Activated T-cell treated with anti-CD3 and anti-CD28 coated beads, Interleukin-2, amount 50 U/mL, for 24 hours (primary cell): ENCODE measurements at regions not wholly inside any gene's neighbourhood (a gene's known extent, or its start where the extent isn't known, plus 50 kb on each side); places are given as distances from the start of the nearest gene placed in this dataset.

Experiments used
- DNase-seq: peaks from one replicate; pipeline ENCODE4 v3.0.0-alpha.2; 2020
- H3K27ac Mint-ChIP-seq: 2 replicates; pipeline ENCODE4 v1.8.0; 2020; ENCODE audit warnings: mild to moderate bottlenecking, mixed read lengths
- H3K27me3 Mint-ChIP-seq: 2 replicates; pipeline ENCODE4 v1.8.0; 2020; ENCODE audit warnings: mixed read lengths
- H3K36me3 Mint-ChIP-seq: 2 replicates; pipeline ENCODE4 v1.8.0; 2020; ENCODE audit warnings: low read depth, mixed read lengths
- H3K4me1 Mint-ChIP-seq: 2 replicates; pipeline ENCODE4 v1.8.0; 2020; ENCODE audit warnings: low read depth, mixed read lengths
- H3K4me3 Mint-ChIP-seq: 2 replicates; pipeline ENCODE4 v1.8.0; 2020; ENCODE audit warnings: mild to moderate bottlenecking, moderate library complexity, mixed read lengths
- H3K9me3 Mint-ChIP-seq: 2 replicates; pipeline ENCODE4 v1.8.0; 2020; ENCODE audit warnings: mixed read lengths

GRCh38 chr1:147811273-147811672 is 50.9 kb upstream of the GJA5 start:
- H3K27ac Mint-ChIP-seq, result no peak overlapping the region
- peaks cover 3% of the 10 kb centered on the region for H3K4me1 Mint-ChIP-seq
- no peaks in the 10 kb centered on the region for H3K27me3 Mint-ChIP-seq
- no peaks in the 10 kb centered on the region for H3K9me3 Mint-ChIP-seq
- H3K4me3 Mint-ChIP-seq, result no peak overlapping the region
- no peak for DNase-seq
- H3K36me3 Mint-ChIP-seq, result no peaks in the 10 kb centered on the region

GRCh38 chr1:147811751-147812150 is 51.3 kb upstream of the GJA5 start:
- no peak overlapping the region for H3K27ac Mint-ChIP-seq
- H3K4me1 Mint-ChIP-seq, result peaks cover 3% of the 10 kb centered on the region
- DNase-seq, result no peak
- no peak overlapping the region for H3K4me3 Mint-ChIP-seq
- H3K36me3 Mint-ChIP-seq, result no peaks in the 10 kb centered on the region
- no peaks in the 10 kb centered on the region for H3K27me3 Mint-ChIP-seq
- H3K9me3 Mint-ChIP-seq, result no peaks in the 10 kb centered on the region

GRCh38 chr1:147812799-147813198 is 52.4 kb upstream of the GJA5 start:
- no peaks in the 10 kb centered on the region for H3K9me3 Mint-ChIP-seq
- no peak for DNase-seq
- peaks cover 3% of the 10 kb centered on the region for H3K4me1 Mint-ChIP-seq
- no peaks in the 10 kb centered on the region for H3K27me3 Mint-ChIP-seq
- no peaks in the 10 kb centered on the region for H3K36me3 Mint-ChIP-seq
- H3K27ac Mint-ChIP-seq, result no peak overlapping the region
- H3K4me3 Mint-ChIP-seq, result no peak overlapping the region

- Mint-ChIP-seq H3K4me3 (no peak overlapping the region), H3K4me1 (peaks cover 3% of the 10 kb centered on the region), H3K27ac (no peak overlapping the region), H3K36me3 (no peaks in the 10 kb centered on the region), H3K27me3 (no peaks in the 10 kb centered on the region), H3K9me3 (no peaks in the 10 kb centered on the region)
- no peak for DNase-seq
Observed at GRCh38 chr1:147815503-147815902, 55.1 kb upstream of the GJA5 start.

- H3K27me3 Mint-ChIP-seq, result no peaks in the 10 kb centered on the region
- no peaks in the 10 kb centered on the region for H3K4me1 Mint-ChIP-seq
Observed at GRCh38 chr1:147820761-147821297, 60.4 kb upstream of the GJA5 start.

GRCh38 chr1:147821883-147822282 is 61.5 kb upstream of the GJA5 start:
- no peak overlapping the region for H3K4me3 Mint-ChIP-seq
- H3K4me1 Mint-ChIP-seq, result no peaks in the 10 kb centered on the region
- no peak overlapping the region for H3K27ac Mint-ChIP-seq
- DNase-seq, result no peak
- no peaks in the 10 kb centered on the region for H3K27me3 Mint-ChIP-seq
- no peaks in the 10 kb centered on the region for H3K36me3 Mint-ChIP-seq
- H3K9me3 Mint-ChIP-seq, result no peaks in the 10 kb centered on the region

More at GRCh38 chr1:147820761-147821297, 60.4 kb upstream of the GJA5 start:
- no peak overlapping the region for H3K27ac Mint-ChIP-seq
- H3K36me3 Mint-ChIP-seq, result no peaks in the 10 kb centered on the region
- H3K9me3 Mint-ChIP-seq, result no peaks in the 10 kb centered on the region
- H3K4me3 Mint-ChIP-seq, result no peak overlapping the region
- no peak for DNase-seq

- Mint-ChIP-seq H3K9me3 (no peaks in the 10 kb centered on the region), H3K4me3 (no peak overlapping the region), H3K27me3 (no peaks in the 10 kb centered on the region), H3K4me1 (no peaks in the 10 kb centered on the region), H3K27ac (no peak overlapping the region), H3K36me3 (no peaks in the 10 kb centered on the region)
- DNase-seq, result no peak
Observed at GRCh38 chr1:147822292-147822691, 61.9 kb upstream of the GJA5 start.

GRCh38 chr1:147824001-147824400 is 63.6 kb upstream of the GJA5 start:
- no peaks in the 10 kb centered on the region for H3K4me1 Mint-ChIP-seq
- no peak overlapping the region for H3K4me3 Mint-ChIP-seq
- H3K9me3 Mint-ChIP-seq, result no peaks in the 10 kb centered on the region
- no peak overlapping the region for H3K27ac Mint-ChIP-seq
- no peaks in the 10 kb centered on the region for H3K36me3 Mint-ChIP-seq
- DNase-seq, result no peak
- no peaks in the 10 kb centered on the region for H3K27me3 Mint-ChIP-seq

- Mint-ChIP-seq H3K9me3 (no peaks in the 10 kb centered on the region), H3K36me3 (no peaks in the 10 kb centered on the region), H3K4me1 (no peaks in the 10 kb centered on the region), H3K27ac (no peak overlapping the region), H3K4me3 (no peak overlapping the region), H3K27me3 (no peaks in the 10 kb centered on the region)
- no peak for DNase-seq
Observed at GRCh38 chr1:147824798-147825197, 64.4 kb upstream of the GJA5 start.

GRCh38 chr1:147825586-147825985 is 65.2 kb upstream of the GJA5 start:
- Mint-ChIP-seq H3K27me3 (no peaks in the 10 kb centered on the region), H3K36me3 (no peaks in the 10 kb centered on the region), H3K4me1 (no peaks in the 10 kb centered on the region), H3K27ac (no peak overlapping the region), H3K9me3 (no peaks in the 10 kb centered on the region), H3K4me3 (no peak overlapping the region)
- no peak for DNase-seq

GRCh38 chr1:147826259-147826658 is 65.9 kb upstream of the GJA5 start:
- Mint-ChIP-seq H3K4me1 (no peaks in the 10 kb centered on the region), H3K4me3 (no peak overlapping the region), H3K36me3 (no peaks in the 10 kb centered on the region), H3K27ac (no peak overlapping the region), H3K27me3 (no peaks in the 10 kb centered on the region), H3K9me3 (no peaks in the 10 kb centered on the region)
- DNase-seq, result no peak

- no peak overlapping the region for H3K27ac Mint-ChIP-seq
Observed at GRCh38 chr1:147833231-147833860, 69.2 kb upstream of the GJA8 start.

GRCh38 chr1:147834181-147834580 is 68.4 kb upstream of the GJA8 start:
- Mint-ChIP-seq H3K36me3 (no peaks in the 10 kb centered on the region), H3K27me3 (peaks cover 12% of the 10 kb centered on the region), H3K27ac (no peak overlapping the region), H3K4me3 (no peak overlapping the region), H3K9me3 (no peaks in the 10 kb centered on the region), H3K4me1 (peaks cover 3% of the 10 kb centered on the region)
- DNase-seq, result no peak

More at GRCh38 chr1:147833231-147833860, 69.2 kb upstream of the GJA8 start:
- no peaks in the 10 kb centered on the region for H3K9me3 Mint-ChIP-seq
- no peak overlapping the region for H3K4me3 Mint-ChIP-seq
- H3K36me3 Mint-ChIP-seq, result no peaks in the 10 kb centered on the region
- H3K27me3 Mint-ChIP-seq, result peaks cover 12% of the 10 kb centered on the region
- peaks cover 3% of the 10 kb centered on the region for H3K4me1 Mint-ChIP-seq
- no peak for DNase-seq

GRCh38 chr1:147834810-147835209 is 67.8 kb upstream of the GJA8 start:
- Mint-ChIP-seq H3K27ac (no peak overlapping the region), H3K9me3 (no peaks in the 10 kb centered on the region), H3K27me3 (peaks cover 12% of the 10 kb centered on the region), H3K4me3 (no peak overlapping the region), H3K4me1 (peaks cover 3% of the 10 kb centered on the region), H3K36me3 (no peaks in the 10 kb centered on the region)
- no peak for DNase-seq

GRCh38 chr1:147837129-147837963 is 65.2 kb upstream of the GJA8 start:
- Mint-ChIP-seq H3K27ac (no peak overlapping the region), H3K27me3 (peaks cover 12% of the 10 kb centered on the region), H3K36me3 (no peaks in the 10 kb centered on the region), H3K9me3 (no peaks in the 10 kb centered on the region), H3K4me3 (no peak overlapping the region), H3K4me1 (peaks cover 3% of the 10 kb centered on the region)
- DNase-seq, result no peak
